IMR-90 (cell line): ENCODE measurements at regions not wholly inside any gene's neighbourhood (a gene's known extent, or its start where the extent isn't known, plus 50 kb on each side); places are given as distances from the start of the nearest gene placed in this dataset.

Experiments
- ATAC-seq: fragments of 200-7000 bp; cut with Tn5 transposase; 2 replicates; pipeline ENCODE4 v1.9.1; 2020; ENCODE audit warnings: low read depth, mild to moderate bottlenecking, moderate library complexity
- BruUV-seq: library from RNA; stranded (reverse); fragments of 400-500 nt; replicated peaks from 2 replicates; lab custom pipeline; 2021; lab: Mats Ljungman, UMichigan
- CTCF ChIA-PET: fragments of 300-600 bp; formaldehyde crosslinking; extraction: SDS; loops from one replicate; lab custom pipeline; 2021; ENCODE audit warnings: antibody characterized with exemption; lab: Yijun Ruan, JAX
- POLR2A ChIA-PET: fragments of 300-600 bp; sonication (Branson Sonifier 250); formaldehyde crosslinking; loops from one replicate; lab custom pipeline; 2022; ENCODE audit warnings: antibody characterized with exemption; ENCODE audit not compliant: unreplicated experiment; lab: Charles Lee
- DNase-seq: peaks from one replicate; pipeline ENCODE4 v3.0.0; 2013
- H2AFZ ChIP-seq: replicated peaks from 2 replicates; pipeline ENCODE3; 2013; ENCODE audit warnings: low read length, mild to moderate bottlenecking; ENCODE audit not compliant: poor library complexity
- H2AK5ac ChIP-seq: 2 replicates; pipeline ENCODE4 v1.6.1; 2013; ENCODE audit warnings: low read depth, low read length, inconsistent platforms
- H2AK9ac ChIP-seq: replicated peaks from 2 replicates; pipeline ENCODE3; 2013; ENCODE audit warnings: mild to moderate bottlenecking, low read depth, low read length, moderate library complexity; ENCODE audit not compliant: poor library complexity
- H2BK120ac ChIP-seq: 2 replicates; pipeline ENCODE4 v1.6.1; 2013; ENCODE audit warnings: low read depth, low read length, inconsistent platforms
- H2BK15ac ChIP-seq: 3 replicates; pipeline ENCODE4 v1.6.1; 2013; ENCODE audit warnings: low read depth, low read length, inconsistent platforms
- H2BK20ac ChIP-seq: 2 replicates; pipeline ENCODE4 v1.6.1; 2013; ENCODE audit warnings: low read depth, mild to moderate bottlenecking, inconsistent platforms, low read length, moderate library complexity
- H2BK5ac ChIP-seq: 2 replicates; pipeline ENCODE4 v1.6.1; 2013; ENCODE audit warnings: mild to moderate bottlenecking, low read depth, low read length, inconsistent platforms; ENCODE audit not compliant: poor library complexity, severe bottlenecking
- H3K14ac ChIP-seq: replicated peaks from 2 replicates; pipeline ENCODE4 v1.6.1; 2013; ENCODE audit warnings: low read depth, low read length, inconsistent platforms
- H3K18ac ChIP-seq: 2 replicates; pipeline ENCODE4 v1.6.1; 2013; ENCODE audit warnings: low read depth, low read length, control low read depth
- H3K23ac ChIP-seq: 2 replicates; pipeline ENCODE4 v1.6.1; 2013; ENCODE audit warnings: low read depth, low read length, inconsistent platforms
- H3K27ac ChIP-seq: 2 replicates; pipeline ENCODE4 v1.5.1; 2013; ENCODE audit warnings: mild to moderate bottlenecking, control low read depth, low read length; ENCODE audit not compliant: insufficient read depth
- H3K27me3 ChIP-seq: 2 replicates; pipeline ENCODE4 v1.6.1; 2013; ENCODE audit warnings: low read length; ENCODE audit not compliant: control insufficient read depth, insufficient read depth
- H3K36me3 ChIP-seq: 2 replicates; pipeline ENCODE4 v1.6.1; 2013; ENCODE audit warnings: low read length, mixed read lengths; ENCODE audit not compliant: control insufficient read depth, insufficient read depth
- H3K4ac ChIP-seq: 2 replicates; pipeline ENCODE4 v1.6.1; 2013; ENCODE audit warnings: low read depth, low read length, inconsistent platforms
- H3K4me1 ChIP-seq: 2 replicates; pipeline ENCODE4 v1.6.1; 2013; ENCODE audit warnings: low read length, mixed read lengths; ENCODE audit not compliant: control insufficient read depth, insufficient read depth
- H3K4me2 ChIP-seq: 2 replicates; pipeline ENCODE4 v1.6.1; 2013; ENCODE audit warnings: low read depth, mild to moderate bottlenecking, control low read depth, low read length, moderate library complexity
- H3K4me3 ChIP-seq: 2 replicates; pipeline ENCODE4 v1.5.1; 2013; ENCODE audit warnings: low read depth, mild to moderate bottlenecking, control low read depth, low read length, moderate library complexity; ENCODE audit not compliant: insufficient read depth
- H3K56ac ChIP-seq: 2 replicates; pipeline ENCODE4 v1.6.1; 2013; ENCODE audit warnings: low read length, inconsistent platforms; ENCODE audit not compliant: insufficient read depth; ENCODE audit errors: extremely low read depth
- H3K79me1 ChIP-seq, 2 experiments: 2 replicates each; pipeline ENCODE4 v1.6.1; 2013; ENCODE audit warnings: low read length in 2 of 2, inconsistent platforms in 1 of 2, low read depth in 1 of 2
- H3K9ac ChIP-seq: 2 replicates; pipeline ENCODE4 v1.6.1; 2013; ENCODE audit warnings: low read depth, low read length, control low read depth
- H3K9me1 ChIP-seq: 2 replicates; pipeline ENCODE4 v1.6.1; 2013; ENCODE audit warnings: low read length, inconsistent platforms; ENCODE audit not compliant: insufficient read depth
- H3K9me3 ChIP-seq: 2 replicates; pipeline ENCODE4 v1.6.1; 2013; ENCODE audit warnings: low read length; ENCODE audit not compliant: control insufficient read depth, insufficient read depth
- H4K20me1 ChIP-seq: 2 replicates; pipeline ENCODE4 v1.6.1; 2013; ENCODE audit warnings: low read length, inconsistent platforms; ENCODE audit not compliant: insufficient read depth
- H4K5ac ChIP-seq: 2 replicates; pipeline ENCODE4 v1.6.1; 2013; ENCODE audit warnings: mild to moderate bottlenecking, low read depth, low read length, control low read depth
- H4K8ac ChIP-seq, 2 experiments: 2 replicates each; pipeline ENCODE4 v1.6.1; 2013; ENCODE audit warnings: low read depth in 2 of 2, low read length in 2 of 2, control low read depth in 1 of 2, inconsistent platforms in 1 of 2
- H4K91ac ChIP-seq: 2 replicates; pipeline ENCODE4 v1.6.1; 2013; ENCODE audit warnings: low read depth, low read length, inconsistent platforms; ENCODE audit not compliant: insufficient read depth
- BHLHE40 ChIP-seq: fragments of 150-350 bp; IDR thresholded peaks from 2 replicates; pipeline ENCODE4 v1.6.1; 2016; ENCODE audit warnings: mild to moderate bottlenecking, low read depth, low read length
- CEBPB ChIP-seq: IDR thresholded peaks from 2 replicates; pipeline ENCODE4 v1.6.1; 2012; ENCODE audit warnings: low read depth, low read length, improper control_type of control experiment
- CHD1 ChIP-seq: IDR thresholded peaks from 2 replicates; pipeline ENCODE4 v1.6.1; 2012; ENCODE audit warnings: low read depth, low read length, improper control_type of control experiment
- MAFK ChIP-seq: IDR thresholded peaks from 2 replicates; pipeline ENCODE4 v1.6.1; 2012; ENCODE audit warnings: low read depth, low read length, improper control_type of control experiment
- MAZ ChIP-seq: IDR thresholded peaks from 2 replicates; pipeline ENCODE4 v1.6.1; 2012; ENCODE audit warnings: low read depth, mild to moderate bottlenecking, low read length, improper control_type of control experiment, moderate library complexity, borderline replicate concordance
- MXI1 ChIP-seq: IDR thresholded peaks from 2 replicates; pipeline ENCODE4 v1.6.1; 2012; ENCODE audit warnings: low read depth, mild to moderate bottlenecking, low read length, moderate library complexity, borderline replicate concordance
- NFE2L2 ChIP-seq: fragments of 150-350 bp; IDR thresholded peaks from 2 replicates; pipeline ENCODE4 v1.6.1; 2016; ENCODE audit warnings: low read depth, mild to moderate bottlenecking, low read length
- POLR2A ChIP-seq: IDR thresholded peaks from 2 replicates; pipeline ENCODE4 v1.6.1; 2012; ENCODE audit warnings: mild to moderate bottlenecking, low read depth, low read length
- RAD21 ChIP-seq: IDR thresholded peaks from 2 replicates; pipeline ENCODE4 v1.6.1; 2012; ENCODE audit warnings: low read length, improper control_type of control experiment
- RCOR1 ChIP-seq: IDR thresholded peaks from 2 replicates; pipeline ENCODE4 v1.6.1; 2012; ENCODE audit warnings: mild to moderate bottlenecking, low read length, improper control_type of control experiment; ENCODE audit not compliant: insufficient replicate concordance
- RFX5 ChIP-seq: IDR thresholded peaks from 2 replicates; pipeline ENCODE4 v1.8.0; 2012; ENCODE audit warnings: low read depth, mild to moderate bottlenecking, low read length, moderate library complexity
- WGBS, 2 experiments: methylation state at CpG; one replicate each; pipeline versions ENCODE4 v1.1.5 to v1.1.7; 2013; ENCODE audit warnings: missing lambda C conversion rate in 2 of 2; ENCODE audit not compliant: insufficient read length in 1 of 2; ENCODE audit errors: extremely low coverage in 2 of 2; 5-methylcytosine and 5-hydroxymethylcytosine counted together
- dilution Hi-C: fragments of 300-500 bp; cut with HindIII; formaldehyde crosslinking; loops from one replicate; pipeline ENCODE4 v1.14.3; 2018; ENCODE audit warnings: low sequenced_read_pairs; ENCODE audit not compliant: unreplicated experiment
- in situ Hi-C: fragments of 300-500 bp; cut with MboI; formaldehyde crosslinking; loops from 3 replicates; pipeline ENCODE4 v1.14.3; 2019; ENCODE audit warnings: low sequenced_read_pairs, inconsistent platforms, mixed read lengths
- intact Hi-C: fragments of 100-400 bp; cut with micrococcal nuclease; formaldehyde crosslinking; loops from 2 replicates; pipeline ENCODE4 v1.10.0; 2022
- TF ChIP-seq, protein P1 (sequence below): fragments of 150-350 bp; IDR thresholded peaks from 2 replicates; pipeline ENCODE4 v1.6.1; 2017; ENCODE audit warnings: mild to moderate bottlenecking, antibody characterized with exemption, low read length, low read depth
- TF ChIP-seq, protein P2 (sequence below): fragments of 150-350 bp; IDR thresholded peaks from 2 replicates; pipeline ENCODE4 v1.6.1; 2016; ENCODE audit warnings: low read depth, mild to moderate bottlenecking, low read length, moderate library complexity, borderline replicate concordance

DNA sequence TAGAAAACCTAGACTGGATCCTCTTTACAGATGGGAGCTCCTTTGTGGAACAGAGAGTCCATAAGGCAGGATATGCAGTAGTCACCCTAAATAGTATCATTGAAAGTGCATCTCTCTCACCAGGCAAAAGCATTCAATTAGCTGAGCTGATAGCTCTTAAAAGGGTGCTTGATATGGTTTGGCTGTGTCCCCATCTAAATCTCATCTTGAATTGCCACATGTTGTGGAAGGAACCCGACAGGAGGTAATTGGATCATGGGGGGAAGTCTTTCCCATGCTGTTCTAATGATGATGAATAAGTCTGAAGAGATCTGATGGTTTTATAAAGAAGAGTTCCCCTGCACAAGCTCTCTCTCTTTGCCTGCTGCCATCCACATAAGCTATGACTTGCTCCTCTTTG lies 96.2 kb upstream of the RMP24 start:
- Histone ChIP-seq H3K4me2 (no peak overlapping the region), H3K36me3 (no peaks in the 10 kb centered on the region), H3K27ac (no peak overlapping the region), H3K18ac (no peak overlapping the region), H4K5ac (no peak overlapping the region), H2AK5ac (no peak overlapping the region), H3K4me1 (no peaks in the 10 kb centered on the region), H3K9me1 (no peaks in the 10 kb centered on the region), H3K4me3 (no peak overlapping the region), H3K4ac (no peak overlapping the region), H3K23ac (no peak overlapping the region), H2BK120ac (no peak overlapping the region), H4K8ac (no peak overlapping the region), H3K27me3 (no peaks in the 10 kb centered on the region), H4K20me1 (no peaks in the 10 kb centered on the region), H3K79me1 (no peaks in the 10 kb centered on the region), H4K91ac (no peak overlapping the region), H3K14ac (no peak overlapping the region), H3K56ac (no peak overlapping the region), H2BK5ac (no peak overlapping the region), H2AK9ac (no peak overlapping the region), H3K9ac (no peak overlapping the region), H2AFZ (no peak overlapping the region), H2BK15ac (no peak overlapping the region), H3K9me3 (no peaks in the 10 kb centered on the region), H2BK20ac (no peak overlapping the region)
- intact Hi-C loops (no loop called here), dilution Hi-C loops (no loop called here), in situ Hi-C loops (no loop called here)
- no TSS peak for BruUV-seq
- no CpG with 5 or more reads among the region's 1 CpG for WGBS, 2 experiments
- ATAC-seq (no peak), DNase-seq (no peak)
- TF ChIP-seq CHD1, result no peak
- no peak for TF ChIP-seq RCOR1
- TF ChIP-seq MAFK, result no peak
- TF ChIP-seq, protein P1, sequence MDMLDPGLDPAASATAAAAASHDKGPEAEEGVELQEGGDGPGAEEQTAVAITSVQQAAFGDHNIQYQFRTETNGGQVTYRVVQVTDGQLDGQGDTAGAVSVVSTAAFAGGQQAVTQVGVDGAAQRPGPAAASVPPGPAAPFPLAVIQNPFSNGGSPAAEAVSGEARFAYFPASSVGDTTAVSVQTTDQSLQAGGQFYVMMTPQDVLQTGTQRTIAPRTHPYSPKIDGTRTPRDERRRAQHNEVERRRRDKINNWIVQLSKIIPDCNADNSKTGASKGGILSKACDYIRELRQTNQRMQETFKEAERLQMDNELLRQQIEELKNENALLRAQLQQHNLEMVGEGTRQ, result no peak
- TF ChIP-seq NFE2L2, result no peak
- TF ChIP-seq CEBPB, result no peak
- no peak for TF ChIP-seq MXI1
- no peak for TF ChIP-seq RAD21
- no peak for TF ChIP-seq MAZ
- TF ChIP-seq, protein P2, sequence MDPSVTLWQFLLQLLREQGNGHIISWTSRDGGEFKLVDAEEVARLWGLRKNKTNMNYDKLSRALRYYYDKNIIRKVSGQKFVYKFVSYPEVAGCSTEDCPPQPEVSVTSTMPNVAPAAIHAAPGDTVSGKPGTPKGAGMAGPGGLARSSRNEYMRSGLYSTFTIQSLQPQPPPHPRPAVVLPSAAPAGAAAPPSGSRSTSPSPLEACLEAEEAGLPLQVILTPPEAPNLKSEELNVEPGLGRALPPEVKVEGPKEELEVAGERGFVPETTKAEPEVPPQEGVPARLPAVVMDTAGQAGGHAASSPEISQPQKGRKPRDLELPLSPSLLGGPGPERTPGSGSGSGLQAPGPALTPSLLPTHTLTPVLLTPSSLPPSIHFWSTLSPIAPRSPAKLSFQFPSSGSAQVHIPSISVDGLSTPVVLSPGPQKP, result no peak
- no peak for TF ChIP-seq POLR2A
- no peak for TF ChIP-seq BHLHE40
- no peak for TF ChIP-seq RFX5
- ChIA-PET CTCF (no interaction called here), POLR2A (no interaction called here)
